ENCODE measurements at regions not wholly inside any gene's neighbourhood (a gene's known extent, or its start where the extent isn't known, plus 50 kb on each side); places are given as distances from the start of the nearest gene placed in this dataset.

- Mint-ChIP-seq H3K9me3 (no peaks in the 10 kb centered on the region), H3K36me3 (ENCODE audit: insufficient read depth) (no peaks in the 10 kb centered on the region), H3K4me1 (ENCODE audit: low read depth in 2 of 2) (no peaks in the 10 kb centered on the region), H3K27ac (no peak overlapping the region), H3K27me3 (peaks cover 41 to 62% of the 10 kb centered on the region in 2 donors), H3K4me3 (no peak overlapping the region)
- DNase-seq (no peak), ATAC-seq (replicated peaks) (no peak)
These were observed 65.8 kb upstream of the TOP3B start for GRCh38 chr22:22048318-22048942.

GRCh38 chr22:22047776-22048175 is 65.2 kb upstream of the TOP3B start:
- Mint-ChIP-seq H3K9me3 (no peaks in the 10 kb centered on the region), H3K27ac (no peak overlapping the region), H3K36me3 (ENCODE audit: insufficient read depth) (no peaks in the 10 kb centered on the region), H3K4me1 (ENCODE audit: low read depth in 2 of 2) (no peaks in the 10 kb centered on the region), H3K27me3 (peaks cover 34 to 60% of the 10 kb centered on the region in 2 donors), H3K4me3 (no peak overlapping the region)
- DNase-seq, result no peak
- no peak for ATAC-seq (replicated peaks)

GRCh38 chr22:22047266-22047665 is 64.7 kb upstream of the TOP3B start:
- Mint-ChIP-seq H3K4me1 (ENCODE audit: low read depth in 2 of 2) (no peaks in the 10 kb centered on the region), H3K4me3 (no peak overlapping the region), H3K36me3 (ENCODE audit: insufficient read depth) (no peaks in the 10 kb centered on the region), H3K27ac (no peak overlapping the region), H3K9me3 (no peaks in the 10 kb centered on the region), H3K27me3 (peaks cover 32 to 55% of the 10 kb centered on the region in 2 donors)
- no peak for DNase-seq
- no peak for ATAC-seq (replicated peaks)

- Mint-ChIP-seq H3K27me3 (peaks cover 28 to 54% of the 10 kb centered on the region in 2 donors), H3K4me3 (no peak overlapping the region), H3K36me3 (ENCODE audit: insufficient read depth) (no peaks in the 10 kb centered on the region), H3K9me3 (no peaks in the 10 kb centered on the region), H3K27ac (no peak overlapping the region), H3K4me1 (ENCODE audit: low read depth in 2 of 2) (no peaks in the 10 kb centered on the region)
- ATAC-seq (replicated peaks) (no peak), DNase-seq (no peak)
These were observed 63.8 kb upstream of the TOP3B start for GRCh38 chr22:22046370-22046769.

DNA sequence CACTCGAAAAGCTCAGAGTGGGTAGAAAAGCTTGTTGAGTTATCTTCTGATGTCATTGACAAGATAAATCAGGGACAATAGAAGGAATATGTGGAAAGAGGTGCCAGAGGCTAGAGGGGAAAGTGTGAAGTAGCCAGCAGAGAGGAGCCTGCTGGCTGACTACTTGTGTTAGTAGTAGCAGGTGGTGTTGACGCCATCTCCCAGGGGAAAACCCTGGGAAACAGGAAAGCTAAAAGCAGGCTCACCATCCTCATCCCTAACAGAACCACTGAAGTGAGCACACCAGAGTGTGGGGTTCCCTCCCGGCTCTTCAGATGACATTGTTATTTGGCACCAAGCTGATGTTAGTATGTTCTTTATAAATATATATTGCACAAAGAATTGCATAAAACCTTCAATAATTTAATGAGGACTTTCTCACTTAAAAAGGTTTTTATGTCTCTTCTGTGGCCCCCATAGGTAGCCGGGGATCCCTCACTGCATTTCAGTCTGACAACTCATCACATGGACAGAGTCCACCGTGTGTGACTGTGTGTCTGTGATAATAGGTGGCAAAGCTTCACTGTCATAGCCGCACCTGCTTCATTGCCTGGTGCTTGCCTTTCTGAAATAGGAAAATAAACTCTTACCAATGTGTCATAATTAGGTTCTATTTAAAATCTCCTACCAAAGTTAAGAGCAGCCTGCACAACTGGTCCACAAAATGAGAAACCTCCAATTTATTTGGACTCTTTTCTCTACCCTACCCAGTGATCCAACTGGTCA is 63.2 kb upstream of the TOP3B start:
- H3K36me3 Mint-ChIP-seq (ENCODE audit: insufficient read depth), result no peaks in the 10 kb centered on the region
- no peaks in the 10 kb centered on the region for H3K4me1 Mint-ChIP-seq (ENCODE audit: low read depth in 2 of 2)
- H3K4me3 Mint-ChIP-seq, result no peak overlapping the region
- peaks cover 23 to 49% of the 10 kb centered on the region in 2 donors for H3K27me3 Mint-ChIP-seq
- DNase-seq (no peak), ATAC-seq (replicated peaks) (no peak)
- no peak overlapping the region for H3K27ac Mint-ChIP-seq
- no peaks in the 10 kb centered on the region for H3K9me3 Mint-ChIP-seq

DNA sequence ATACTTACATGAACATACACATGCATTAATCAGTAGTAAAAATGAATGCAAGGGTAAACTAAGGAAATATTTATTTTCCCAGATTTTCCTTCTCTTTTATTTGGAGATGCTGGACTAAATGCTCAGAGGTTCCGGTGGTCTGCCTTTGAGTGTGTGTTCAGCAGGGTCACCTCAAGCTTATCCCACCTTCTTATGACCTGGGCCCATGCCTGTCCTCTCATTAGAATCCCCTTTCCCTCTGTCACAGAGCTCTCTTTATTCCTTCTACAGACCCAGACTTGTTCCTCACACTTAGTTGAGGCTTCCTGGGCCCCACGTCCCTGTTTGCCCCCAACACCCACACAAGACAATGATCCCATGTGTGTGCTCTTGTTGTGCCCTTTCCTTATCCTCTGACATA is 61.6 kb upstream of the TOP3B start:
- no peaks in the 10 kb centered on the region for H3K9me3 Mint-ChIP-seq
- no peak overlapping the region for H3K27ac Mint-ChIP-seq
- no peak for ATAC-seq (replicated peaks)
- no peaks in the 10 kb centered on the region for H3K36me3 Mint-ChIP-seq (ENCODE audit: insufficient read depth)
- H3K27me3 Mint-ChIP-seq, result peaks cover 26 to 60% of the 10 kb centered on the region in 2 donors
- H3K4me1 Mint-ChIP-seq (ENCODE audit: low read depth in 2 of 2), result no peaks in the 10 kb centered on the region
- H3K4me3 Mint-ChIP-seq, result no peak overlapping the region
- DNase-seq, result no peak

- Mint-ChIP-seq H3K9me3 (no peaks in the 10 kb centered on the region), H3K27me3 (peaks cover 23 to 59% of the 10 kb centered on the region in 2 donors), H3K4me3 (no peak overlapping the region), H3K4me1 (ENCODE audit: low read depth in 2 of 2) (no peaks in the 10 kb centered on the region), H3K36me3 (ENCODE audit: insufficient read depth) (no peaks in the 10 kb centered on the region), H3K27ac (no peak overlapping the region)
- no peak for ATAC-seq (replicated peaks)
- DNase-seq, result no peak
These were observed 60.9 kb upstream of the TOP3B start for GRCh38 chr22:22043296-22044078.

DNA sequence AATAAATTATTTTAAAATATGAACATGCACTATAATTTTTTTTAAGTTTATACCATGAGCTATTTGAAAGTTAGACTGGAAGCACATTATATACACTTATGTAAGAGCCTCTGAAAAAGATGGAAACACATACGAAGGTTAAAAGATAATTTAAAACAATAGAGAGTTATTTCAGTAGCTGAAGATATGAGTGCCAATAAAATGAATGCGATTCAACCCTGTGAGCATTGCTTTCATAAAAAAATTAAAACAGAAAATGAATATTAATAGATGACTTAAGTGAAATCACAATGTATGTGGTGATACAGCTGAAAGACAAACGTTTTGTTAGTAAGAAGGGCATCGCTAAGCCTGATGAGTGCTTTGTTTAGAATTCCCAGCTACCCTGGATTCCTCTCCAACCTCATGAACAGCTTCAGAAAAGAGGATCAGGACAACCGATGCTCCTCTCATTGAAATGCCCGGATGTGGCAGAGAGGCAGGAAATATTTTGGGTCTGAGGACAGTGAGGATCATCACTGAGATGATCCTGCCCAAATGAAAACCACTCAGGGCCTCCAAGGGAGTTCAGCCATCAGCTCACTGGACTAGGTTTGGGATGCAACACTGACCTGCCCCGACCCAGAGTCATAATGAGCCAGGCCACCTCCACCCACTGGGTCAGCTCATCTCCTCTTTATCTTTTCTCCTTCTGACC is 60.2 kb upstream of the TOP3B start:
- ATAC-seq (replicated peaks), result no peak
- Mint-ChIP-seq H3K36me3 (ENCODE audit: insufficient read depth) (no peaks in the 10 kb centered on the region), H3K4me1 (ENCODE audit: low read depth in 2 of 2) (no peaks in the 10 kb centered on the region), H3K27me3 (peaks cover 21 to 56% of the 10 kb centered on the region in 2 donors), H3K9me3 (no peaks in the 10 kb centered on the region), H3K4me3 (no peak overlapping the region), H3K27ac (no peak overlapping the region)
- no peak for DNase-seq

DNA sequence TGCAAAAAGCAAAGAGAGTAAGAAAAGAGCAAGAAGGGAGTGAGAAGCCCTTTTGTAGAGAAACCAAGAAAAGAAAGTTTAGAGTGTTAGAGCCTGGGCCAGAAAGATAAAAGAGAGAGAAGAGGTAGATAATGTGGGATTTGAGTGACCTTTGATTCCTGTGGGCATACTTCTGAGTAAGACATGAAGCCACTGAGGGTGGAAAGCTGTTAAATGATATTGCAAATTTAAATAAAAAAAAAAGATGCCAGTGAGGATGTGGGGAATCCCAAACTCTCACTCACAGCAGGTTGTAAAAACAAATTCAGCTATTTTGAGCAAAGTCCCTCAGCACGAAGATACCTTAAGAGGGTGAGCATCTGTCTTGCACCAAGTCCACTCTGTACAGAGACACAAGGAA is 59.4 kb upstream of the TOP3B start:
- Mint-ChIP-seq H3K27ac (no peak overlapping the region), H3K4me1 (ENCODE audit: low read depth in 2 of 2) (no peaks in the 10 kb centered on the region), H3K36me3 (ENCODE audit: insufficient read depth) (no peaks in the 10 kb centered on the region), H3K4me3 (no peak overlapping the region), H3K9me3 (no peaks in the 10 kb centered on the region), H3K27me3 (peaks cover 14 to 49% of the 10 kb centered on the region in 2 donors)
- DNase-seq (no peak), ATAC-seq (replicated peaks) (no peak)

DNA sequence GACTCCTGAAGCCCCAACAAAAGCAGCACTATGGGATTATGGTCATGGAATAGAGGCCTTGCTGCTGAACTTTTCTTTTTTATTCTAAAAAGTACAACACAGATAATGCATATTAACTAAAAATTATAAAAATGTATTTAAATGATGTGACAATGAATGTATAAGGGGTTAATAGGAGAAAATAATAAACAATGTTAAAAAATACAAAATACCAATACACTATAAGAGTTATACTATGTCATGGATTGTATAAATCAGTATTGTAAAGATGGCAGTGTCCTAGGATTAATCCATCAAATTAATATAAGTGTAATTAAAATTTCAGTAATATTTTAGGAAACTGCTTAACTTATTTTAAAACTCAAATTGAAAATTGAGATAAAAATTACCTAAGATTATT is 58.3 kb upstream of the TOP3B start:
- ATAC-seq (replicated peaks), result no peak

DNA sequence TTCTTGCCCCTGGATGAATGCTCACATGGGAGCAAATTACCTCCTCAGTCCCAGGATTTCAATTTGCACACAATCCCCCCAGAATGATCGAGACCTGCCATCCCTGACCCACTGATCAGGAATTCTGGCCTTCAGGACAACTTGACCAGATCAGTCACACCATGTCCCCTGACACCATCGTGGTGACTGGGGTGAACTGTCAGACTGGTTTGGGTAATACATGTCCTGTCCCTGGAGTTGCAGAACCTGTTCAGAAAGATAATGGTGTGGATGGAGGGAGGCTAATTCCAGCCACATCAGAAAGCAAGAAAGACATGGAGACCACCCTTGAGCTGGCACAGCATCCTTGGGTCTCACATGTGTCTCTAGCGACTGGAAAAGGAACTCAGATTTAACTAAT is 57.9 kb upstream of the TOP3B start:
- H3K27ac Mint-ChIP-seq, result no peak overlapping the region
- H3K4me1 Mint-ChIP-seq (ENCODE audit: low read depth in 2 of 2), result no peaks in the 10 kb centered on the region

More for the DNA sequence above, 58.3 kb upstream of the TOP3B start:
- Mint-ChIP-seq H3K27me3 (peaks cover 6 to 44% of the 10 kb centered on the region in 2 donors), H3K36me3 (ENCODE audit: insufficient read depth) (no peaks in the 10 kb centered on the region), H3K9me3 (no peaks in the 10 kb centered on the region), H3K4me1 (ENCODE audit: low read depth in 2 of 2) (no peaks in the 10 kb centered on the region), H3K4me3 (no peak overlapping the region), H3K27ac (no peak overlapping the region)
- no peak for DNase-seq

GRCh38 chr22:22039286-22040074 is 56.9 kb upstream of the TOP3B start:
- ATAC-seq (replicated peaks), result no peak
- no peaks in the 10 kb centered on the region for H3K4me1 Mint-ChIP-seq (ENCODE audit: low read depth in 2 of 2)
- no peak overlapping the region for H3K27ac Mint-ChIP-seq
- no peak overlapping the region for H3K4me3 Mint-ChIP-seq
- H3K9me3 Mint-ChIP-seq, result no peaks in the 10 kb centered on the region
- no peaks in the 10 kb centered on the region for H3K36me3 Mint-ChIP-seq (ENCODE audit: insufficient read depth)
- peaks cover 6 to 53% of the 10 kb centered on the region in 2 donors for H3K27me3 Mint-ChIP-seq
- DNase-seq, result no peak

More for the DNA sequence above, 57.9 kb upstream of the TOP3B start:
- H3K27me3 Mint-ChIP-seq, result peaks cover 6 to 47% of the 10 kb centered on the region in 2 donors
- H3K4me3 Mint-ChIP-seq, result no peak overlapping the region
- no peaks in the 10 kb centered on the region for H3K9me3 Mint-ChIP-seq
- no peak for DNase-seq
- no peaks in the 10 kb centered on the region for H3K36me3 Mint-ChIP-seq (ENCODE audit: insufficient read depth)
- no peak for ATAC-seq (replicated peaks)

Data from effector memory CD8-positive, alpha-beta T cell (primary cell).